Transverse colon (tissue), 4 donors: ENCODE measurements at regions not wholly inside any gene's neighbourhood (a gene's known extent, or its start where the extent isn't known, plus 50 kb on each side); places are given as distances from the start of the nearest gene placed in this dataset.

Experiments
- POLR2AphosphoS5 ChIP-seq, 3 donors: sonication (generic); formaldehyde crosslinking; IDR thresholded peaks; one replicate each; pipeline ENCODE4 v1.6.1; 2016; ENCODE audit warnings: antibody characterized with exemption in 3 of 3
- TF ChIP-seq, protein P1 (sequence below), 5 experiments: fragments of 200-600 bp in 3 of 5; fragments of 450-650 bp in 2 of 5; sonication (generic) in 3 of 5; IDR thresholded peaks; 1 replicate in 2 of 5; 2 replicates in 3 of 5; pipeline ENCODE4 v1.5.1; 2016 to 2017; ENCODE audit warnings: antibody characterized with exemption in 5 of 5, inconsistent platforms in 3 of 5, mild to moderate bottlenecking in 2 of 5, moderate library complexity in 1 of 5

DNA sequence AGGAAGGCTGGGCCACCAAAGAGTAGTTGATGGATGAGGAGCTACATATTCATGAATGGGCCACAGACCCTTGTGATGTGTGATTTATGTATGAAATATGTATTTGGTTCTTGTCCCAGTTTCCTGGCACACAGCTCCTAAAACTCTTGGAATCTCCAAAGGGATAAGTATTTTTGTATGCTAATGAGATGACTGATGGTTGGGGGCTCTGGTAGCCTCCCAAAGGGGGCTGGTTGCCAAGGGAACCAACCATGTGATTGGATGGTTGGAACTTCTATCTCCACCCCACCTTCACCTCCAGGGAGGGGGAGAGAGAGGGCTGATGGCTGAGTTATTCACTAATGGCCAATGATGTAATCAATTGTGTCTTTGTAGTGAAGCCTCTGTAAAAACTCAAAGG, 77.1 kb downstream of the ZNF281 start:
- no peak for TF ChIP-seq POLR2AphosphoS5 (IDR thresholded peaks at IDR 0.05)
- TF ChIP-seq, protein P1, sequence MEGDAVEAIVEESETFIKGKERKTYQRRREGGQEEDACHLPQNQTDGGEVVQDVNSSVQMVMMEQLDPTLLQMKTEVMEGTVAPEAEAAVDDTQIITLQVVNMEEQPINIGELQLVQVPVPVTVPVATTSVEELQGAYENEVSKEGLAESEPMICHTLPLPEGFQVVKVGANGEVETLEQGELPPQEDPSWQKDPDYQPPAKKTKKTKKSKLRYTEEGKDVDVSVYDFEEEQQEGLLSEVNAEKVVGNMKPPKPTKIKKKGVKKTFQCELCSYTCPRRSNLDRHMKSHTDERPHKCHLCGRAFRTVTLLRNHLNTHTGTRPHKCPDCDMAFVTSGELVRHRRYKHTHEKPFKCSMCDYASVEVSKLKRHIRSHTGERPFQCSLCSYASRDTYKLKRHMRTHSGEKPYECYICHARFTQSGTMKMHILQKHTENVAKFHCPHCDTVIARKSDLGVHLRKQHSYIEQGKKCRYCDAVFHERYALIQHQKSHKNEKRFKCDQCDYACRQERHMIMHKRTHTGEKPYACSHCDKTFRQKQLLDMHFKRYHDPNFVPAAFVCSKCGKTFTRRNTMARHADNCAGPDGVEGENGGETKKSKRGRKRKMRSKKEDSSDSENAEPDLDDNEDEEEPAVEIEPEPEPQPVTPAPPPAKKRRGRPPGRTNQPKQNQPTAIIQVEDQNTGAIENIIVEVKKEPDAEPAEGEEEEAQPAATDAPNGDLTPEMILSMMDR (IDR thresholded peaks at IDR 0.05) = no peak
